ENCODE measurements at regions not wholly inside any gene's neighbourhood (a gene's known extent, or its start where the extent isn't known, plus 50 kb on each side); places are given as distances from the start of the nearest gene placed in this dataset.

GRCh38 chr12:97756066-97756666 lies 293.6 kb downstream of the RMST start (continued):
- no peak for TF ChIP-seq ZNF217 (CRISPR knock-in tag; IDR thresholded peaks at IDR 0.05)
- TF ChIP-seq GTF2F1 (IDR thresholded peaks at IDR 0.05; ENCODE audit: low read depth, low read length) = no peak
- TF ChIP-seq ZBTB11 (CRISPR knock-in tag; IDR thresholded peaks at IDR 0.05) = no peak
- no peak for TF ChIP-seq ZNF507 (tag; conservative IDR thresholded peaks at IDR 0.05)
- no peak for TF ChIP-seq ARNT (IDR thresholded peaks at IDR 0.05)
- no peak for TF ChIP-seq ZFP1 (CRISPR knock-in tag; IDR thresholded peaks at IDR 0.05)

GRCh38 chr12:97756741-97757140 lies 294.1 kb downstream of the RMST start:
- in situ Hi-C loops (cut with MboI) = no loop called here
- H2AFZ ChIP-seq (ENCODE audit: low read depth, low read length) = no peak overlapping the region
- TF ChIP-seq EWSR1 (IDR thresholded peaks at IDR 0.05; ENCODE audit: borderline replicate concordance, low read depth, partially characterized antibody) = no peak
- TF ChIP-seq RNF219 (CRISPR knock-in tag; IDR thresholded peaks at IDR 0.05) = no peak
- TF ChIP-seq BCLAF1 (IDR thresholded peaks at IDR 0.05; ENCODE audit: borderline replicate concordance in 1 of 2, control insufficient read depth in 1 of 2, low read depth in 2 of 2, low read length in 1 of 2) = no peak
- no peak for TF ChIP-seq NCOA2 (IDR thresholded peaks at IDR 0.05; ENCODE audit: partially characterized antibody in 2 of 2)
- TF ChIP-seq GTF2E2 (tag; IDR thresholded peaks at IDR 0.05) = no peak
- TF ChIP-seq RBM14 (IDR thresholded peaks at IDR 0.05; ENCODE audit: borderline replicate concordance, insufficient read depth, low read depth, low read length) = no peak

More at GRCh38 chr12:97756741-97757140, 294.1 kb downstream of the RMST start:
- H3K4me2 ChIP-seq (ENCODE audit: insufficient read depth, low read length) = no peak overlapping the region
- no peak overlapping the region for H3K4me3 ChIP-seq
- no peaks in the 10 kb centered on the region for H3K9me3 ChIP-seq (replicated peaks; ENCODE audit: control insufficient read depth, insufficient read depth, low read depth, low read length)
- H3K9ac ChIP-seq (ENCODE audit: insufficient read depth in 1 of 2, low read depth in 2 of 2, low read length in 2 of 2) = no peak overlapping the region
- FAIRE-seq = no peak
- no peaks in the 10 kb centered on the region for H3K9me1 ChIP-seq (ENCODE audit: control insufficient read depth, insufficient read depth, low read length)
- no peak overlapping the region for H3K27ac ChIP-seq (ENCODE audit: extremely low read depth, low read depth, low read length)
- H3K4me1 ChIP-seq (replicated peaks in 1 of 2; ENCODE audit: control insufficient read depth in 2 of 2, insufficient read depth in 2 of 2, low read length in 2 of 2) = no peaks in the 10 kb centered on the region
- no peaks in the 10 kb centered on the region for H3K27me3 ChIP-seq (ENCODE audit: control insufficient read depth in 2 of 2, insufficient read depth in 2 of 2, low read length in 2 of 2)
- ChIA-PET CTCF (ENCODE audit: low intra/inter-chr PET ratio) (no interaction called here), POLR2A (no interaction called here)
- WGBS (ENCODE audit: insufficient coverage, low coverage, missing lambda C conversion rate) = 0% methylated on average over 2 of the region's 2 CpGs
- H3K79me2 ChIP-seq (ENCODE audit: control insufficient read depth, insufficient read depth, low read length) = no peaks in the 10 kb centered on the region
- no TSS peak for BruUV-seq (replicated peaks)
- H4K20me1 ChIP-seq (replicated peaks; ENCODE audit: control insufficient read depth, insufficient read depth, low read length) = no peaks in the 10 kb centered on the region
- intact Hi-C loops (cut with micrococcal nuclease) = no loop called here
- no peak for DNase-seq (ENCODE audit: extremely low read depth in 1 of 4, low spot score in 3 of 4)
- no peak for ATAC-seq
- no peaks in the 10 kb centered on the region for H3K36me3 ChIP-seq (ENCODE audit: control insufficient read depth, insufficient read depth, low read length)

Data from K562 (cell line).